ENCODE measurements at regions not wholly inside any gene's neighbourhood (a gene's known extent, or its start where the extent isn't known, plus 50 kb on each side); places are given as distances from the start of the nearest gene placed in this dataset.

DNA sequence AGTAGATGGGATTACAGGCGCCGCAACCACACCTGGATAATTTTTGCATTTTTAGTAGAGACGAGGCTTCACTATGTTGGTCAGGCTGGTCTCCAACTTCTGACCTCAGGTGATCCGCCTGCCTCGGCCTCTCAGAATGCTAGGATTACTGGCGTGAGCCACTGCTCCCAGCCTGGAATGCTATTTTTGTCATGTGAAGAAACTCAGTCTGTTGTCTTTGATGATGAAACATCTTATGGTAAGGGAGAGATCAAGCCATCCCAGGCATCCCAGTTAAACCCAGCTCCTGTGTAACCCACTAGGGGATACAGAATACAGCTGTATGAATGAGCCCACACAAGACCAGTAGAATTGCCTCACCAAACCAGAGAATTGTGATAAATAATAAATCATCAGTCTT lies 83.6 kb upstream of the RBM24 start:
- peaks cover 4 to 7% of the 10 kb centered on the region in 2 experiments; a peak in 3 of 4 replicates for H3K9me3 ChIP-seq (ENCODE audit: insufficient read depth in 2 of 2, low read depth in 1 of 2, low read length in 1 of 2)
- H2BK120ac ChIP-seq (replicated peaks; ENCODE audit: low read depth, low read length) = no peak overlapping the region
- TF ChIP-seq, protein P1, sequence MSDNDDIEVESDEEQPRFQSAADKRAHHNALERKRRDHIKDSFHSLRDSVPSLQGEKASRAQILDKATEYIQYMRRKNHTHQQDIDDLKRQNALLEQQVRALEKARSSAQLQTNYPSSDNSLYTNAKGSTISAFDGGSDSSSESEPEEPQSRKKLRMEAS (IDR thresholded peaks at IDR 0.05) = no peak
- TF ChIP-seq RNF2 (IDR thresholded peaks at IDR 0.05; ENCODE audit: borderline replicate concordance, low read depth, low read length, missing control alignments, poor library complexity, severe bottlenecking) = no peak
- TF ChIP-seq SP2 (IDR thresholded peaks at IDR 0.05; ENCODE audit: low read length) = no peak
- no peak for TF ChIP-seq POLR2AphosphoS5 (IDR thresholded peaks at IDR 0.05; ENCODE audit: low read depth, low read length)
- TF ChIP-seq RAD21 (IDR thresholded peaks at IDR 0.05 in 1 of 2, conservative IDR thresholded peaks at IDR 0.05 in 1 of 2; ENCODE audit: low read depth in 2 of 2, low read length in 2 of 2) = no peak
- no peak for TF ChIP-seq SIRT6 (IDR thresholded peaks at IDR 0.05; ENCODE audit: low read length)
- TF ChIP-seq TAF1 (IDR thresholded peaks at IDR 0.05; ENCODE audit: low read depth, low read length) = no peak
- no peak for TF ChIP-seq GABPA (IDR thresholded peaks at IDR 0.05; ENCODE audit: borderline replicate concordance, insufficient read depth, low read length)
- TF ChIP-seq CHD2 (IDR thresholded peaks at IDR 0.05; ENCODE audit: low read length) = no peak
- TF ChIP-seq GTF2F1 (IDR thresholded peaks at IDR 0.05; ENCODE audit: borderline replicate concordance, low read depth, low read length) = no peak
- TF ChIP-seq, protein P2, sequence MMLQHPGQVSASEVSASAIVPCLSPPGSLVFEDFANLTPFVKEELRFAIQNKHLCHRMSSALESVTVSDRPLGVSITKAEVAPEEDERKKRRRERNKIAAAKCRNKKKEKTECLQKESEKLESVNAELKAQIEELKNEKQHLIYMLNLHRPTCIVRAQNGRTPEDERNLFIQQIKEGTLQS (IDR thresholded peaks at IDR 0.05; ENCODE audit: insufficient read depth, low read depth, low read length) = no peak
- no peak for TF ChIP-seq TBP (IDR thresholded peaks at IDR 0.05; ENCODE audit: low read depth, low read length)
- no peak for TF ChIP-seq SIX5 (IDR thresholded peaks at IDR 0.05; ENCODE audit: low read depth, low read length)
- TF ChIP-seq EZH2 (IDR thresholded peaks at IDR 0.05; ENCODE audit: low read depth, low read length, severe bottlenecking) = no peak

More for the DNA sequence above, 83.6 kb upstream of the RBM24 start:
- no peaks in the 10 kb centered on the region for H3K79me1 ChIP-seq (ENCODE audit: low read depth, low read length)
- DNase-seq (ENCODE audit: low read depth in 1 of 2, low spot score in 2 of 2) (no peak), FAIRE-seq (no peak)
- WGBS, 2 experiments (ENCODE audit: extremely low coverage in 1 of 2, insufficient coverage in 1 of 2, insufficient read length in 1 of 2, insufficient replicate concordance in 2 of 2, low coverage in 1 of 2, low lambda C conversion rate in 2 of 2, missing lambda C conversion rate in 1 of 2) = 89% methylated on average over 6 of the region's 6 CpGs; no CpG with 5 or more reads in 1 of the 2 experiments
- no peak overlapping the region for H3K23ac ChIP-seq (ENCODE audit: insufficient read length)
- H3K9ac ChIP-seq (replicated peaks in 1 of 4; ENCODE audit: extremely low read depth in 1 of 4, low read depth in 3 of 4, low read length in 3 of 4) = no peak overlapping the region
- H2AK5ac ChIP-seq (ENCODE audit: low read depth, low read length) = no peak overlapping the region
- no peaks in the 10 kb centered on the region for H3K23me2 ChIP-seq (ENCODE audit: low read depth, low read length)
- H3K4ac ChIP-seq (replicated peaks; ENCODE audit: insufficient read length, low read depth, low read length) = no peak overlapping the region
- no peaks in the 10 kb centered on the region; a peak in 2 of 7 replicates for H3K4me1 ChIP-seq (replicated peaks in 1 of 4; ENCODE audit: control insufficient read depth in 3 of 4, insufficient read depth in 4 of 4, low read length in 3 of 4)
- H3K27me3 ChIP-seq (replicated peaks in 1 of 4; ENCODE audit: control insufficient read depth in 3 of 4, extremely low read depth in 1 of 4, insufficient read depth in 3 of 4, low read length in 3 of 4) = peaks cover 1 to 11% (median 5%) of the 10 kb centered on the region in 4 experiments; a peak in 5 of 7 replicates
- no peak overlapping the region for H3K18ac ChIP-seq (ENCODE audit: extremely low read depth, low read length)
- H2BK20ac ChIP-seq (ENCODE audit: low read length) = no peak overlapping the region
- H3K36me3 ChIP-seq (ENCODE audit: control insufficient read depth in 2 of 4, insufficient read depth in 4 of 4, low read length in 3 of 4) = no peaks in the 10 kb centered on the region
- ChIA-PET CTCF (ENCODE audit: partially characterized antibody) (interaction anchor here (0.6 kb wide), 1 partner anchor 335 kb away, joined by 3 read pairs; no protein-coding TSS in a partner anchor), POLR2A (ENCODE audit: partially characterized antibody) (no interaction called here)
- no peak overlapping the region for H3K56ac ChIP-seq (replicated peaks; ENCODE audit: insufficient read length, low read depth, low read length)
- no peak overlapping the region for H2BK5ac ChIP-seq (ENCODE audit: low read depth, low read length)
- H3K4me2 ChIP-seq (ENCODE audit: insufficient read depth in 1 of 2, low read depth in 2 of 2, low read length in 2 of 2) = no peak overlapping the region
- H4K91ac ChIP-seq (replicated peaks; ENCODE audit: insufficient read length, low read length) = no peak overlapping the region
- H2AFZ ChIP-seq (ENCODE audit: low read length) = no peak overlapping the region
- H4K5ac ChIP-seq (ENCODE audit: insufficient read length, low read depth, low read length) = no peak overlapping the region
- no peaks in the 10 kb centered on the region for H4K20me1 ChIP-seq (replicated peaks in 1 of 2; ENCODE audit: control insufficient read depth in 1 of 2, insufficient read depth in 2 of 2, low read length in 2 of 2)
- no peak overlapping the region for H3K14ac ChIP-seq (ENCODE audit: insufficient read length)
- no peak overlapping the region for H2BK15ac ChIP-seq (ENCODE audit: low read length)
- no peak overlapping the region for H4K8ac ChIP-seq (ENCODE audit: extremely low read depth, insufficient read depth, low read length)
- no peaks in the 10 kb centered on the region for H3K79me2 ChIP-seq (ENCODE audit: control insufficient read depth in 1 of 2, insufficient read depth in 2 of 2, low read length in 2 of 2)
- H3K4me3 ChIP-seq (ENCODE audit: extremely low read depth in 1 of 4, insufficient read depth in 2 of 4, low read depth in 3 of 4, low read length in 4 of 4) = no peak overlapping the region
- no peak overlapping the region for H2BK12ac ChIP-seq (ENCODE audit: low read depth, low read length)
- H3K27ac ChIP-seq (ENCODE audit: low read depth, low read length) = no peak overlapping the region
